CD4-positive, alpha-beta T cell treated with Interleukin-6 at 100 ng/mL for 8 hours (primary cell): ENCODE measurements at regions not wholly inside any gene's neighbourhood (a gene's known extent, or its start where the extent isn't known, plus 50 kb on each side); places are given as distances from the start of the nearest gene placed in this dataset.
"Not testable (repeated sequence)": the region's sequence is repeated elsewhere in the genome, so short reads cannot be mapped to it uniquely, and the experiment has no call there.

Source experiments
- DNase-seq: peaks from one replicate; pipeline ENCODE4 v3.0.0-alpha.2; 2020; ENCODE audit warnings: mixed read lengths, low spot score

DNA sequence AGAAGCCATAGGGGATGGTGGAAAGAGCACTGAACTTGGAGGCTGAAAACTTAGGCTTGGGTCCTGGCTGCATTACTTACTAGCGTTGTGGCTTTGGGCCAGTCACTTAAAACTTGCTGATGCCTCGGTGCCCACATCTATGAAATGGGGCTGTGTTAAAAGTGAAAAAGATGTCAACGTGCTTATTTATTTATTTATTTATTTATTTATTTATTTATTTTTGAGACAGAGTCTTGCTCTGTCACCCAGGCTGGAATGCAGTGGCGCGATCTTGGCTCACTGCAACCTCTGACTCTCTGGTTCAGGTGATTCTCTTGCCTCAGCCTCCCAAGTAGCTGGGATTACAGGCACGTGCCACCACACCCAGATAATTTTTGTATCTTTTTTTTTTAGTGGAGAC, 94.3 kb downstream of the MRM1 start:
- DNase-seq: not testable (repeated sequence)

DNA sequence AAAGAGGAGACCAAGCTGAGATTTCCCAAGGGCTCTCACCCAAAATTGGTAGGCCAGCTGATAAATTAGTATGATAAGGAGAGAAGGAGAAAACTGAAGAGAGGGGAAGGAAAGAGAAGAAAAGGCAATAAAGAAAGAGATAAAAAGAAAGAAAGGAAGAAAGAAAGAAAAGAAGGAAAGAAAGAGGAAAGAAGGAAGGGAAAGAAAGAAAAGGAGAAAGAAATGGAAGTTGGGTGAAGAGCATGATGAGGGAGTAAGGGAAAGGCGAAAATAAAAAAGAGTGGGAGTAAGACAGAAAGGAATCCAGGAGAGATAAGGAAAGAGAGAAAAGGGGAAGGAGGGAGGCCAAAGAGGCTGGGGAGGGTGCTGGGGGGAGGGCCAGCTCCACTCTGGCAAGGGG, 95.4 kb downstream of the MRM1 start:
- no peak for DNase-seq

DNA sequence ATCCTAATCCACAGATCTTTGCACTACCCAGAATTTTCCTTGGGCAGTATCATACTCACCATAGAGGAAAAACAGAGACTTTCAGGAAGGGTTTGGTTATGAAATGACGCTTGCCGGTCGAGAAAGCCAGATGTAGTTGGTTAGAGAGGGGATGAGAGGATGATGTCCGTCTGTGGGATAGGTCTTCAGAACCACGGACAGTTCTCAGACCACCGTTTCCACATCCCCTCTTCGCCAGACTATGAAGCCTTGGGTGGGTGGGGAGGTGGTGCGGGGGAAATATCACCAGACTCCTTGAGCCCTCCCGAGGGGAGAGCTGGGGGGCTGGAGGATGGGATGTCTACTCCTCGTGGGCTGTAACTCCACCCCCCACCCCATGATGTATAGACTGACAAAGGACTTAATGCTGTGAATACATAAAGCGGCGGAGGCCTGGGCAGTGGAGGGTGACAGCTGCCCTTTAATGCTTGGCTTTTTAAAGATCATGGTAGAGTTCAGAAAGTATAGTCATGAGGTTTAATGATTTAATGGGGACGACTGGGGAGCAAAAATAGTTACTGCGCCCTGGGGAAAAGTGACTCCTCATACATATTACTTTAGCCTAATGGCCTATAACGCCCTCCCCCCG, 96.6 kb downstream of the MRM1 start:
- no peak for DNase-seq

DNA sequence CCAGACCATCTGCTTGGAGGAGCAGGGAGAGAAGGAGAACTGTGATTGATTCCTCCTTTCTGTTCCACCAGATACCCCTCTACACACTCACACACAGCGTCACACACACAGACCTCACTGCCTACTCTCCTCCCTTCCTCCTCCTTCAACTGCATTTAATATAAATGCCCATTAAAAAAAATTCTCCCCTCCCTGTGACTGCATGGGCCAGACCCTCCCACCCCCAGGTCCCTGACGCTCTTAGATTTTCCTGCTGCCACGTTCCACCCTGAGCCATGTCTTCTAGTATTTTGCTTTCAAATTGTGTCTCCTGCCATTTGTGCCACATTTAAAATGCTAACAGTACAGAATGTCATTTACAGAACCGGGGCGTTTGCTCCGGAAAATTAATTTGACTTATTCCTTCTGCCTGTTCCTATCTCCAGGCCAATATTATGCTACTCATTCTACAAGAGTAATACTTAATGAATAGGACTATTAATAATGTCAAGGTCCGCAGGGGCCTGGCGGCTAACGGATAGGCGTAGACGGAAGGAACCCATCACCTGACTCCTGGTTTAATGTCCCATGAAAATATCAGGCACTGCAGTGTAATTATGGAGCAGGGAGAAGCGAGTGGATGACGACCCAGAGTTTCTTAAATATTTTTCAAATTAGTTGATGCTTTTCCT, 100.2 kb downstream of the MRM1 start:
- DNase-seq: no peak

DNA sequence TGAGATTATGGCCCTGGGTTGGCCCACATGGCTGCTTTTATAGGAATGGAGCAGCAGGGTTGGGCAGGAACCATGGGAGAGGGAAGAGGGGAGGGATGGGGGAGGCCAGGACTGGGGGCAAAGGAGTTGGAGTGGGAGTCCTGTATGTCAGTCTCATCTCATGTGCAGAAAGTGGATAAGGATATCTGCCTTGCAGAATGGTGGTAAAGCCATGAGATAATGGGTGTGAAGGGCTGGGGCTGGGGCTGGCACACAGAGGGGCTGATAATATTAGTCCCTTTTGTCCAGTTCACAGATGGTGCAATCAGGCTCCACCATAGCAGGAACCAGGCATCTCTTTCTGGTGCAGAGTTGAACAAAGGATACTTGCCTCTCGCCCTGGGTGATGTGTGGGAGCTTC, 101.3 kb downstream of the MRM1 start:
- no peak for DNase-seq

DNA sequence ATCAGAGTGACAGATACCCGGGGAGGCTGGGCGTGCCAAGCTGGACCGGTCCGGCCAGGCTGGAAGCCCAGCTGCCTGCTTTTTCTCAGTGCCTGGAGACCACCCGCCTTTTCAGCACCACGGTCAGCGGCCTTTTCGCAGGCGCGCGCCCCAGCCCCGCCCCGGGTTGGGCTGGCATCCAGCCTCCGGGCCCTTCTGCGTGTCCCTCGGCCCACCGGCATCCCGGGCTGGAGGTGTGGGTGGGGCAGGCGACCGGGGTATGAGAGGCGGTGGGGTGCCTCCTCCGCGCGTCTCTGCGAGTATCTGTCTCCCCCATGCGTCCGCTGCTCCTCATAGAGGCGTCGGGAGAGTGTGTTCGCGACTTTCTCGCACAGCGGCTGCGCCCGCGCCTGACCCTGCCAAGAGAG, 102.5 kb downstream of the MRM1 start:
- DNase-seq: peak; percentile 17

DNA sequence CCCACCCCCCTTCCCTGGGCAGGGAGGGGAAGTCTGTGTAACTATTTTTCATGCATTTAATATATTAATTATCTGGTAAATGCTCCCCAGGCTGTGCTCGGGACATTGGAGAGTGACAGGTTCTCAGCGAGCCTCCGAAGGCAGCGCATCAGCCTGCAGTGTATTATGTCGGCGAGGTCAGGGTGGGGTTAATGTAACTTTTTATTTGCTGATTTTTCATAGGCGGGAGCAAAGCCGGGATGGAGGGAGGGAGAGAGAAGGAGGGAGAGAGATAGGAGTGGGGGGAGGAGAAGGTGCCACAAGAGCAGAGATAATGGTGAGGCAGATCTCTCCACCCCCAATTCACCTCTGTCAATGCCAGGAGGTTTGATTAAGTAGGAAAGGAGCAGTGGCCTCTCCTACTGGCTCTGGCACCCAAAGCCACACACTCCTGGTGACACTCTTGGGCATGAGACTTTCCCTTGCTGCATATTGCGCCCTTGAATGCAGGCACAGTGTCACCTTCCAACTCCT, 104.0 kb downstream of the MRM1 start:
- no peak for DNase-seq

DNA sequence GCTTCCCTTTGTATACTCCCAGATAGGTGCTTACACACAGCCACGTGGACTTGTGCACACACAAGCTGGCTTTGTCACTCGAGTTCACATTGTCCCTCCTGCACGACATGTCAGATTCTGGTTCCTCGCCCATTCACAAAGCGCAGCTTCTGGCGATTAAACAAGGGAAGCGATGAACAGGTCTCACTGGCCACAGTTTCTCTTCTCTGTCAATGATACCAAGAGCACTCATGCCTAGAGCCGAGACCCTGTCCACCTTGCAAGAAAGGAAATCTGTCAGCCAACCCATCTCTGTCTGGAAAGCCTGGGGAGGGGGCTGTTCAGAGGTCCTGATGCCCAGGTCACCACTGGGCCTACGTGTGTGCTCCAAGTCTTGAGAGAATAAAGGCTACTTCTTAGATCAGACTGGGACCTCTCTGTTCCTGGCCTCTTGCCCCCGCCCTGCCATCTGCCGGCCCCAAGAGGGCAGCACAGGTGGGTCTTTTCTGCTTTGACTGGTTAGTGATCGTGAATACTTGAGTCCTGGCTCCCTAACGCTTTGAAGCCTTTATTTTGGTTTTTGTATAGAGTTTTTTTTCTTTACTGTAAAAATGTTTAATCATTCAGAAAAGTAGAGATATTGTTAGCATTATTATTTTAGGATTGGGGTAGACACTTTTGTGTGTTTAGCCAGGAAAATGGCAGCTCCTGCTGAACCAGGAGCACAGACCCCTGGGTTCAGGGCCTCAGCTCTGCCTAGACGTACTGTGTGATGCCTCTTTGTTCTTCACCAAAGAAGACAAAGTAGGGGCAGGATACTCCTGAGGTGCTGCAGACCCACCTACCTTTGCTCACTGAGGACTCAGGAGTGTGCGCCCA, 104.7 kb downstream of the MRM1 start:
- DNase-seq: peak; percentile 42

DNA sequence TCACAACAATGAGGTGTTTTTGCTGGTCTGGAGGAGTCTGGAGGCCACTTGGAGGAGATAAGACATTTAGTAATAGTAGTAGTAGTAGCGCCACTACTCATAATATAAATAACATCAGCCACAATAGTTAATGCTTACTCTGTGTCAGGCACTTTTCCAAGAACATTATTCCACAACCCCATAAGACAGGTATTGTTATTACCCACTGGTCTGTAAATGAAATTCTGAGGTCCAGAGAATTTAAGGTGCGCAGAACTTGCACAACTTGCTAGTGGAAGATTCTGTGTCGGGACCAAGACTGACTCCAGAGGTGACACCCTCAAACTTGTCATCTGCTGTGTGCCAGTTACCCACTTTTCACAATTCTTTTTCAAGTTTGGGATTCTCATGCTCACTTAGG, 106.5 kb downstream of the MRM1 start:
- no peak for DNase-seq

DNA sequence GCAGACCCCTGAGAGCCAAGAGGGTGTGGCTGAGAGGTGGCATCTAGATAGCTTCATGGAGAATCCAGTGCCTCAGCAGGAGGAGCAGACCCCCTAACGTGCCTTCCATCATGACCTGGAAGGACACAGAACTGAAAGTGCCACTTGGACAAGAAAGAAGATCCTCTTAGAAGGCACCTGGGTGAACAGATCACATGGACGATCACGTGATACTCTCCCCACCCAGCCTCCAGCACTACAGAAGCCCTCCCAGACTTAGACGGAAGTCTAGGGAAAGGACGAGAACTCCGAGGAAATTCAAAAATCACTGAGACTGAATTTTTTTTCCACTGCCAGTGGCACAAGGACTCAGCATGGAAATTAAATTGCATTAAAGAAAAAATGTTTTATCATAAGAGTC, 113.4 kb downstream of the MRM1 start:
- no peak for DNase-seq

DNA sequence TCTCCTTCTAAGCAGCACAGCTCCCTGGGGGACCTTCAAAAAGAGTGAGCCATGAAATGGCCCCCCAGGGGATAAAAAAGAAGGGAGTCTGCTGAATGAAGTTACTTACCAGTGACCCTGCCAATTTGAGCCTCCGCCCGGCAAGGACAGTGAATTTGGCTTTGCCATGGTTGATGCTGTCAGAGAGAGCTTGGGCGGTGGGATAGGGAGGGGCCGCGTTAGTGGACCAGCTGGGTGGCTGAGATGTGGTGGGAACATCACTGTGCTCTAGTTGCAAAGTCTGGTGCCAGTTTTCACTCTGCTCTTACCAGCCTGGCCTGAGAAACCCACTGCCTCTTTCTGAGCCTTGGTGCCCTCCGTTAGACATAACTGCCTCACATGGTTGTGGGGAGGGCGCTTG, 114.6 kb downstream of the MRM1 start:
- DNase-seq: no peak

DNA sequence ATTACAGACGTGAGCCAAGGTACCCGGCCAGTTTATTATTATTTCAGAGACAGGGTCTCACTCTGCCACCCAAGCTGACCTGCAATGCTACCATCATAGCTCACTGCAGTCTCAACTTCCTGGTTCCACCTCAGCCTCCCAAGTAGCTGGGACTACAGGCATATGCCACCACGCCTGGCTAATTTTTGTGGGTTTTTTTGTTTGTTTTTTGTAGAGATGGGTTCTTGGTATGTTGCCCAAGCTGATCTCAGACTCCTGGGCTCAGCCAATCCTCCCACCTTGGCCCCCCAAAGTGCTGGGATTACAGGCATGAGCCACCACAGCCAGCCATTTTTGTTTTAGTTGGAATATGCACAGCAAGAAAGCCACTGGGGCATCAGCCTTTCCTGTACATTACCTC, 115.7 kb downstream of the MRM1 start:
- DNase-seq: no peak

DNA sequence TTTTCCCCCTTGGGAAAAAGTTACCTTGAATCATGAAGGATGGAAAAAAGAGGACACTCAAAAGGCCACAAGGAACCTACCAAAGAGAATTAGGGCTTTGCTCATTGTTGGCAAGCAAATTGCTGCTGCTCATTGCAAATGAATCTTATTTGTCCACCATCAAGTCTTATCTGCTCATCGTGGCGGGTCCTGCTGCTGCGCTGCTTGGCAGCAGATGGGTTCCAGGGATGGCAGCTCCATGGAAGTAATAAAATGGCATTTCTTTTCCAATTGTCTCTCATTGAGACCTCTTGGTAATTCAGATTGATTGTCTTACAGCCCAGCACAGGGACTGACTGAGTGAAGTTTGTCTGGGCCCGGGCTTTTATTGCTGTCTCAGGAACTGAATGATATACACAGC, 118.7 kb downstream of the MRM1 start:
- no peak for DNase-seq

DNA sequence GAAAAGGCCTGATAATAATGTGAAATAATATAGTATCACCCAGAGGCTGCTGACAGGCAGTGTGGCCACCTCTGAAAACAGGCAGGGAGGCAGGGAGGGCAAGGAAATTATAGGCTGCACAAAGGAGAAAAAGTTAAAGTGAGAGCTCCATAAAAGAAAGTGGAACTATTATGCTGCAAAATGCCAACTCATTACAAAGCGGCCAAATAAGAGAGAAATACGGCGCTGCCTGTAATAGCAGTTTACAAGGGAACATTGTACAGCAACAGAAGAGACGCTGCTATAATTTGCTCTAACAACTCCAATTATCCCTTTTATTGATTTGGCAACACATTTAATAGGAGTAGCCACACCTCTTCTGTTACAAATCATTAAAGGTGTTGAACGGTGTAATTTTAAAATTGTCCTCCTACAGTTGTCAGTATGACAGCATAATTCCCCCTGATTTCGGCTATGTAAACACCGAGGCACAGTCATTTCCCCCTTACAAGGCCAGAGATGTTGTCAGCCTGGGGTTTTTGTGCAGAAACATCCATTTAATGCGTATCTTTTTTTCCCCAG, 120.3 kb downstream of the MRM1 start:
- no peak for DNase-seq

DNA sequence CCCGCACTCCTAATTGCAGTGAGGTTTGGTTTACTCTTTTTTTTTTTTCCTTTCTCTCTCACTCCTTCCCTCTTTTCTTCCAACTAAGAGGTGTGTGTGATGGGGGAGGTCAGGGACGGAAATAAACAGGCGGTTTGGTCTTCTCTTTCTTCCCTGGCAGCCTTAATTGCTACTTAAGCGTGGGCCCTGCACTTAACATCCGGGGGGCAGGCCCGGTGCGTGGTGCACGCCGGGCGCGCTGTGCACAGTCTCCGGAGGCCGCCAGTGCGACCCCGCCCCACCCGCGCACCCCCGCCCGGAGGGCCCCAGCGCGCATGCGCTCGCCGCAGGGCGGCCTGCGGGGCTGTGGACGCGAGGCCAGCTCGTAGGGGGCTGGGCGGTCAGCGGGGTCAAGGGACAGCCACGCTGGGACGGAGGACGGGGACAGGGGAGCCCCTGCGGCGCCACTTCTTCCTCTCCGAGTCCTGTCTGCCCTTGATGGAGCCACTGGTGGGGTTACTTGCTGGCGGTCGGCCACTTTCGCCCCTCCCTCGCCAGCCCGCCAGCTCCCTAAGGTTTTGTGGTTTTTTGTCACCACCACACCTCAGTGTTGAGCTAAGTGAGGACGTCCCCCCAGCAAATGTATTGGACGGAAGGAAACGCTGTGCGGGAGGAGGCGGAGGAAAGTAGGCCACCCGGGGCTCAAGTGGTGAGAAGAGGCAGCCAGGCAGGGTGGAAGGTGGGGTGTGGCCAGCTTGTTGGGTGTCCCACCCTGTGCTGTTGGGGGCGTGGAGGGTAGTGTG, 120.9 kb downstream of the MRM1 start:
- peak; percentile 85 for DNase-seq

DNA sequence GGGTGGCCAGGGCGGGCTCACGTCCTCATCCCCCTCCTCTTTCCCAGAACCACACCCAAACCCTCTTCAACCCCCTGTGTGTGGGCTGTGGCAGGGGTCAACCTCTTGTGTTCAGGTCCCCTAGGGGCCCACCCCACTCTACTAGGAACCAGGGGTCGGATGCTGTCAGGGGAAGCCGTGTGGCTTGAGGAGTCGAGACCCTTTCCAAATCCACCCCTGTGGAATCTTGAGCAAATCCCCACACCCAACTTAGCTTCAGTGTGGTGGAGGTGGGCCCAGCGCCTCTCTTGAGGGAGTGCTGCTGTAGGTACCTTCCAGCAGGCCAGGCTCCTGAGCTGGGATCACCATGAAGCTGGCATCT, 121.5 kb downstream of the MRM1 start:
- no peak for DNase-seq

DNA sequence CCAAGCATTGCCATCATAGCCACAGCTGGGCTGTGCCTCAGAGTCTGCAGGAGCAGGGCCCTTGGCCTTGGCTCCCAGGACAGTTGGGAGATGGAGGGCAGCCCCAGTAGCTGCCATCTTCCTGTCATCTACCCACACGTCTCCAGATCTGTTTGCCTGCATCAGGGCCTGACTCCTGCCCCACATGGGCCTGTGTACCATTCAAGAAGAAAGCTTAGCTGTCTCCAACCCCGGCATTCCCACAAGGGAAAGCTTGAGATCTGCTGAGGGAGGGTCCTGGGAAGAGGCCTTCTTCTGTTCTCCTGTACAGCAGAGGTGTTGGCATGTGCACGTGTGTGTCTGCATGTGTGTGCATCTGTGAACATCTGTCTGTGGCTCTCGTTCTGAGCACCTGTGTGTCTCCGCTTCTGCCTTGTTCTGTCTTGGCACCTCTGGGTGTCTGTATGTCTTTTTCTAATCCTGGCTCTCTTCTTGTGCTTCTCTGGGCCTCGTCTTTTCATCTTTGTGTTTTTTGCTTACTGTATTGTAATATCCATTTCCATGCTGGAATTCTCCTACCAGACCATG, 122.2 kb downstream of the MRM1 start:
- DNase-seq: no peak

DNA sequence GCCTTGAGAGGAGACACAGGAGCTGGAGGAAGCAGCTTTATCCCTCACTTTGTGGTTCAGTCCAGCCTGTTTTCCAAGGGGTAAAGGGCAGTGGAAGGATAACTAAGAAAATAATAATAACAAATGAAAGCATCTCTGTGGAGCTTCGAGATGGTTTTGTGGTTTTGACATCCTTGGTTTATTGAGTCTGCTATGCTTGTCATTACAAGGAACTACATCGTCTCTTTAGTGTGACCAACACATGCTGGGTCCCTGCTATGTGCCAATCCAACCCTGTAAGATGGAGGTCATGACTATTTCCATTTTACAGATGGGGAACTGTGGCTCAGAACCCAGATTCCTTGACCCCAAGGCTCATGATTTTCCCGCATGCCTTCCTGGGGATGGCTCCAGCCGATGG, 124.8 kb downstream of the MRM1 start:
- DNase-seq: no peak

DNA sequence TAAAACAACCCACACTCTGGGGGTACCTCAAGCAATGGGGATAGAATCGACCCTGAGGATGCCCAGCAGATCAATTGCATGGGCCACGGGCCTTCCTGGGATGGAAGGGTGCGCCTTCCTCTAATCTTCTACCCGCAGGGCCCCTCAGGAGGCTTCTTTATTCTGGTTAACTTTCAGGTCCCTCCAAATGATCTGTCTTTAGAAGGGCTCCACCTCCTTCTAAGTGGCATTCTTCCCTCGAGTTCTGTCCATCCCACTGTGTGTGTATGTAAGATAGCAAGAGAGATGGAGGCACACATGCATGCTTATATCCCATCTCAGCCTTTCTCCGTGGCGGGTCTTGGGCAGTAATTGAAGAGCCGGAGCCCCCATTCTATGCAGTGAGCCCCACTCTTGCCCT, 125.7 kb downstream of the MRM1 start:
- no peak for DNase-seq

DNA sequence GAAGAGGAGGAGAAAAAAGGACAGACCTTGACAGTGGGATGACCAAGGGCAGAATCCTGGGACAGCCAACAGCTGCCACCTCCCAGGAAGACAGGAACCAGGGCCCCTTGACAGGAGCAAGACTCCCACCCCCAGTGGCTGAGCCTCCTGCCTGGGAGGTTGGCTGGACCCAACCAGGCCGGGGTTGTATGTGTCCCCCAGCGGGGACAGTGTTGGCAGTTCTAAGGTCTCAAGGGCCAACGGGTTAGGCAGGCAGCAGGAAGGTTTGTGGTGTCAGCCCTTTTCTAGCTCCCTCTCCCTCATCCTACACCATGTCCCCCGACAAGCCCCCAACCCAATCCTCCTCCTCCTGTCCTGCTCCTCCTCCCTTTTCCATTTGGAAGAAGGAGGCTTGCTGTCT, 126.2 kb downstream of the MRM1 start:
- DNase-seq: no peak
